GM12878 (cell line): ENCODE measurements at regions not wholly inside any gene's neighbourhood (a gene's known extent, or its start where the extent isn't known, plus 50 kb on each side); places are given as distances from the start of the nearest gene placed in this dataset.

ENCODE experiments used
- POLR2A ChIP-seq: IDR thresholded peaks from 2 replicates; pipeline ENCODE4 v1.6.1; 2011; ENCODE audit warnings: low read depth, mild to moderate bottlenecking, low read length
- POLR2AphosphoS5 ChIP-seq: IDR thresholded peaks from 2 replicates; pipeline ENCODE4 v1.6.1; 2011; ENCODE audit warnings: mild to moderate bottlenecking, low read length, inconsistent platforms
- SRF ChIP-seq, 2 experiments: IDR thresholded peaks; 2 replicates each; pipeline ENCODE4 v1.6.1; 2011; ENCODE audit warnings: low read depth in 2 of 2, low read length in 2 of 2, mild to moderate bottlenecking in 1 of 2, moderate library complexity in 1 of 2
- ZNF274 ChIP-seq: IDR thresholded peaks from one replicate; pipeline ENCODE4 v1.8.0; 2011; ENCODE audit not compliant: insufficient read length, insufficient read depth
- TF ChIP-seq, protein P1 (sequence below): IDR thresholded peaks from 2 replicates; pipeline ENCODE4 v1.6.1; 2012; ENCODE audit warnings: low read depth, low read length, improper control_type of control experiment

DNA sequence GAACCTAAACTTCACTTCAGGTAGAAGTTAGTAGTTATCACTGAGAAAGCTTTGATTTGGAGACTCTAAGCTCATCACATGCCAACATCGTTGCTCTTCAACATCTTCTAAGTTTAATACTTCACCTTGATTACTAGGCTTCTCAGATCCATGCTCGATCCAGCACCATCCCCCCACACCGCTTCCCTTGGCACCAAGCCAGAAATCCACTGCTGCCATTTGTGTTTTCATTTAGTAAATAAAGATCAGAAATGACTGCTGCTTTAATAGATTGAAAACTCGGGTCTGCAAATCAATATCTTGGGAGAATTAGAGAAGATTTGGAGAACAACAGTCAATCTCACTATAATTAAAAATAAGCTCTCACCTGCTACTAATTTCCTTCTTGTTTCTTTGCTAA is 214.7 kb upstream of the NR4A3 start:
- TF ChIP-seq SRF (IDR thresholded peaks at IDR 0.05; ENCODE audit: low read depth in 2 of 2, low read length in 2 of 2) (no peak), ZNF274 (no peak), POLR2A (no peak), POLR2AphosphoS5 (no peak)
- TF ChIP-seq, protein P1, sequence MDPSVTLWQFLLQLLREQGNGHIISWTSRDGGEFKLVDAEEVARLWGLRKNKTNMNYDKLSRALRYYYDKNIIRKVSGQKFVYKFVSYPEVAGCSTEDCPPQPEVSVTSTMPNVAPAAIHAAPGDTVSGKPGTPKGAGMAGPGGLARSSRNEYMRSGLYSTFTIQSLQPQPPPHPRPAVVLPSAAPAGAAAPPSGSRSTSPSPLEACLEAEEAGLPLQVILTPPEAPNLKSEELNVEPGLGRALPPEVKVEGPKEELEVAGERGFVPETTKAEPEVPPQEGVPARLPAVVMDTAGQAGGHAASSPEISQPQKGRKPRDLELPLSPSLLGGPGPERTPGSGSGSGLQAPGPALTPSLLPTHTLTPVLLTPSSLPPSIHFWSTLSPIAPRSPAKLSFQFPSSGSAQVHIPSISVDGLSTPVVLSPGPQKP = no peak
